ENCODE measurements at regions not wholly inside any gene's neighbourhood (a gene's known extent, or its start where the extent isn't known, plus 50 kb on each side); places are given as distances from the start of the nearest gene placed in this dataset.

GRCh38 chr18:21164548-21165095 is 53.0 kb upstream of the ROCK1 start:
- CTCF ChIA-PET: interaction anchor here (0.6 to 4.2 kb wide), 2 partner anchors 15 to 349 kb away, joined by 3 to 16 read pairs; no protein-coding TSS in a partner anchor
- ATAC-seq: no peak
- Histone ChIP-seq H3K9me3 (no peaks in the 10 kb centered on the region), H3K4me1 (peaks cover 14% of the 10 kb centered on the region), H3K27ac (0 out of 6 replicates have a peak overlapping the region, but pooled peaks of 1 of the 2 experiments have one; percentile 8), H3K4me3 (no peak overlapping the region), H3K4me2 (peak overlapping the region; percentile 37)
- FAIRE-seq: no peak
- WGBS (ENCODE audit: missing lambda C conversion rate): 59% methylated on average over 2 of the region's 2 CpGs
- POLR2A ChIA-PET: no interaction called here
- DNase-seq (ENCODE audit: low read depth in 1 of 2, low spot score in 1 of 2): no peak
- no peak for TF ChIP-seq ZSCAN20 (CRISPR knock-in tag; IDR thresholded peaks at IDR 0.05)
- TF ChIP-seq PHF8 (IDR thresholded peaks at IDR 0.05; ENCODE audit: borderline replicate concordance, low read depth): no peak
- TF ChIP-seq NFE2L2 (conservative IDR thresholded peaks at IDR 0.05; ENCODE audit: low read length): no peak
- no peak for TF ChIP-seq ATOH8 (CRISPR knock-in tag; IDR thresholded peaks at IDR 0.05; ENCODE audit: low read depth)
- TF ChIP-seq REST (IDR thresholded peaks at IDR 0.05): no peak
- TF ChIP-seq CEBPB (IDR thresholded peaks at IDR 0.05): no peak
- TF ChIP-seq POLR2AphosphoS2 (conservative IDR thresholded peaks at IDR 0.05; ENCODE audit: low read length): no peak
- no peak for TF ChIP-seq CTCF (IDR thresholded peaks at IDR 0.05)
- TF ChIP-seq FOSB (CRISPR knock-in tag; IDR thresholded peaks at IDR 0.05): no peak
- no peak for TF ChIP-seq HMGXB4 (CRISPR knock-in tag; IDR thresholded peaks at IDR 0.05; ENCODE audit: borderline replicate concordance)
- TF ChIP-seq ESRRA (IDR thresholded peaks at IDR 0.05; ENCODE audit: borderline replicate concordance, low read length): no peak
- no peak for TF ChIP-seq PBX3 (IDR thresholded peaks at IDR 0.05)
- no peak for TF ChIP-seq RCOR1 (IDR thresholded peaks at IDR 0.05; ENCODE audit: low read depth, low read length)
- no peak for TF ChIP-seq RARB (CRISPR knock-in tag; IDR thresholded peaks at IDR 0.05)
- TF ChIP-seq NPAS2 (CRISPR knock-in tag; IDR thresholded peaks at IDR 0.05; ENCODE audit: borderline replicate concordance): no peak
- TF ChIP-seq EP300 (IDR thresholded peaks at IDR 0.05): no peak
- TF ChIP-seq GATA3 (IDR thresholded peaks at IDR 0.05; ENCODE audit: borderline replicate concordance): no peak
- TF ChIP-seq TP53 (CRISPR knock-in tag; IDR thresholded peaks at IDR 0.05): no peak

All from A549 (cell line).